GM12865 (cell line): ENCODE measurements at regions not wholly inside any gene's neighbourhood (a gene's known extent, or its start where the extent isn't known, plus 50 kb on each side); places are given as distances from the start of the nearest gene placed in this dataset.

Source experiments
- DNase-seq: peaks from one replicate; pipeline ENCODE4 v3.0.0; 2010; ENCODE audit warnings: low read depth
- H3K4me3 ChIP-seq: 2 replicates; pipeline ENCODE4 v1.5.1; 2011; ENCODE audit warnings: mild to moderate bottlenecking, low read depth, low read length, control low read depth
- TF ChIP-seq, protein P1 (sequence below): IDR thresholded peaks from 2 replicates; pipeline ENCODE4 v1.5.1; 2011; ENCODE audit warnings: low read length, control low read depth, low read depth, inconsistent platforms; ENCODE audit not compliant: insufficient read depth; ENCODE audit errors: missing control alignments

DNA sequence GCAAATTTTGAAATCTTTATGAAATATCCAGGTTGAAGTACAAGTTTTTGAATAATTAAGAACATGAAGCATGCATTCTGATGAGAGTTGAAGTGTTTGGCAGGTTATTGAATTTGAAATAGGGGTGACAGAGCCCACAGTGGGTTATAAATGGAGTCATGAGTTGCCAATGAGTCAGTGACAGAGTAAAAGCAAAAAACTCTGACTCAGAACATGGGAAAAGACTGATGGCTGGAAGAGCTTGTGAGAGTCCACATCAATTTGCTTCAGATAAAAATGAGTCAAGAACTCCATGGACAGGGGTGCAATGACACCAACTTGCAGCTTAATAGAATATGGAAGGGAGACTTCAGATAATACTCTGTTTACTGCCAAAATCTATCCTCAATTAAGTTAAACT, 105.3 kb downstream of the SLC6A15 start:
- no peak overlapping the region for H3K4me3 ChIP-seq
- TF ChIP-seq, protein P1, sequence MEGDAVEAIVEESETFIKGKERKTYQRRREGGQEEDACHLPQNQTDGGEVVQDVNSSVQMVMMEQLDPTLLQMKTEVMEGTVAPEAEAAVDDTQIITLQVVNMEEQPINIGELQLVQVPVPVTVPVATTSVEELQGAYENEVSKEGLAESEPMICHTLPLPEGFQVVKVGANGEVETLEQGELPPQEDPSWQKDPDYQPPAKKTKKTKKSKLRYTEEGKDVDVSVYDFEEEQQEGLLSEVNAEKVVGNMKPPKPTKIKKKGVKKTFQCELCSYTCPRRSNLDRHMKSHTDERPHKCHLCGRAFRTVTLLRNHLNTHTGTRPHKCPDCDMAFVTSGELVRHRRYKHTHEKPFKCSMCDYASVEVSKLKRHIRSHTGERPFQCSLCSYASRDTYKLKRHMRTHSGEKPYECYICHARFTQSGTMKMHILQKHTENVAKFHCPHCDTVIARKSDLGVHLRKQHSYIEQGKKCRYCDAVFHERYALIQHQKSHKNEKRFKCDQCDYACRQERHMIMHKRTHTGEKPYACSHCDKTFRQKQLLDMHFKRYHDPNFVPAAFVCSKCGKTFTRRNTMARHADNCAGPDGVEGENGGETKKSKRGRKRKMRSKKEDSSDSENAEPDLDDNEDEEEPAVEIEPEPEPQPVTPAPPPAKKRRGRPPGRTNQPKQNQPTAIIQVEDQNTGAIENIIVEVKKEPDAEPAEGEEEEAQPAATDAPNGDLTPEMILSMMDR, result no peak
- DNase-seq, result no peak

DNA sequence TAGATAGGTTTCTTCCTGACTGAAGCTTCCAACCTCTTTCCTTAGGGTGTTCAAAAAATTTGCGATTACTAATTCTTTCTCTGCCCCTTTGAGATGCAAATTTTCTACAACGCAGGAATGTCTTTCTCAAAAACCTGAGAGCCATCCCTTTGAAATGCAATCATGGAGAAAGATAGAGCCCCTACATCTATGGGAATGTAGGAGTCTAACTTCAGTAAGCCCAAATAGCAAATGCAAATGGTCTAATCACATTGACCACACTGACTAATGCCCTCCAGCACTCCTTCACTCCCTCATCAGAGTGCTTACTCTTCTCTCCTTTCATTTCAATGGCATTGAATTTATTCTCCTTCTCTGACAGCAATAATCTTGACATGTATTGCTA, 107.1 kb downstream of the SLC6A15 start:
- TF ChIP-seq, protein P1, result no peak
- no peak overlapping the region for H3K4me3 ChIP-seq
- DNase-seq, result no peak

DNA sequence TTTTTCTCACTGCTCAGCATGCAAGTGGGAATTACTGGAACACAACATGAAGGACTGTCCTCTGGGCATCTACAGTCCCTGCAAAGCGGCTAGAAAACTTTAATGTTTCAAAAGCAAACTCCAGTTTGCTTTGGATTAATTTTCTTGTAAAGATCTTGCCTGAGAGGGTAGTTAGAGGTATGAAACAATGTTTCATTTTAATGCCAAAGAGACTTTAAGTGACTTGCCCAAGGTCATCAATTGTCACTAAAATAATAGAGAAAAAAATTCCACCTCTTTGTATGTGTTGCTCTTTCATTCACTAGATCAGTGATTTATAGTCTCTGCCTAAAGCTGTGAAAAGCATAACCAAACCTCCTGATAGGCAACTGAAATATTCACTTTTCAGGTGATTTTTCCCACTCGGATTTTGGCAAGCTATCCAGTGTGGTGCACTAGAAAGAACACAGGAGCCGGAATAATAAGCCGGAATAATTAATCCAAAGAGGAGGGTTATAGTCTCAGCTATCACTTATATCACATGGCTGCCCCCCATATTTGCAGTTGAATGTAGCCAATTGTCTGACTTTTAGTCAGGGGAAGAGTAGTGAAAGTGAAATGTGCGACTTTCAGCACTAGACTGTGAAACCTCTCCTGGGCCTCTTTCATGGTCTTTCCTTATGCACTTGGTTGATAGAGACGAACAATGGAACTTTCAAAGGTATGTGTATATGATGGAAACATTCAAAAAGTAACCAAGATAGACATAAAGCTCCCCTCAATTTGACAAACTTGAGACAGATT, 107.7 kb downstream of the SLC6A15 start:
- H3K4me3 ChIP-seq, result no peak overlapping the region
- no peak for DNase-seq
- TF ChIP-seq, protein P1, result no peak

DNA sequence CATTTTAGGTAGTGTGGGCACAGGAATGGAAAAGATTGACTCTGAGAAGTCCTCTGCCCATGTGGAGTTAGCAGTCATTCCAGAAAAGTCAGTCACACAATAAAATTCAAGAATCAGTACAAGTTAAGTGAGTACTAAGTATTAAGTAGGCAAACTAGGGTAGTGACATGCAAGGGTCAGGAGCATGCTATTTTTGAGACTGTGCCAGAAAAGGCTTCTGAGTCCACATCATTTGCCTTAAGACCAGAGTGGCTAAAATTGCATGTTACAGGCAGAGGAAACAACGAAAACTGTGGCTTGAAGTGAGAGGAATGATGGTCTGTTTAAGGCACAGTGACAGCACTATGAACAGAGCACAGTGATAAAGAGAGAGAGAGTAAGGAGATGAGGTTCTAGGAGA, 108.9 kb downstream of the SLC6A15 start:
- no peak for DNase-seq
- no peak overlapping the region for H3K4me3 ChIP-seq
- TF ChIP-seq, protein P1, result no peak

DNA sequence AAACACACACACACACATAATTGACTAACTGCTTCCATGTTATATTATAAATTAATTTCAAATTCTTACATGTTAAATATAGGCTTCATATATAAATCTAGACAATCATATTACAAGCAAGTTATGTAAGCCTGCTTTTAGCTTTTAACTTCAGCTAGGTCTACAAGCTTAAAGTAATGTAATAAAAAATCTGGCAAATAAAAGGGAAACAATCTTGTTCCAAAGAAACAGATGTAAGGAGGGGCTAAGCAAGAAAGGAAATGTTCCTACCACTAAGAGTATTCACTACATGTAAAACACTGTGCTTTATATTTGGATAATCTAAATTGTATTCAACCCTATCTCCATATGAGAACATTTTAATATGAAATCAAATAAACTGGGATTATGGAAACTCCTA, 110.4 kb downstream of the SLC6A15 start:
- H3K4me3 ChIP-seq, result no peak overlapping the region
- no peak for DNase-seq
- TF ChIP-seq, protein P1, result no peak

DNA sequence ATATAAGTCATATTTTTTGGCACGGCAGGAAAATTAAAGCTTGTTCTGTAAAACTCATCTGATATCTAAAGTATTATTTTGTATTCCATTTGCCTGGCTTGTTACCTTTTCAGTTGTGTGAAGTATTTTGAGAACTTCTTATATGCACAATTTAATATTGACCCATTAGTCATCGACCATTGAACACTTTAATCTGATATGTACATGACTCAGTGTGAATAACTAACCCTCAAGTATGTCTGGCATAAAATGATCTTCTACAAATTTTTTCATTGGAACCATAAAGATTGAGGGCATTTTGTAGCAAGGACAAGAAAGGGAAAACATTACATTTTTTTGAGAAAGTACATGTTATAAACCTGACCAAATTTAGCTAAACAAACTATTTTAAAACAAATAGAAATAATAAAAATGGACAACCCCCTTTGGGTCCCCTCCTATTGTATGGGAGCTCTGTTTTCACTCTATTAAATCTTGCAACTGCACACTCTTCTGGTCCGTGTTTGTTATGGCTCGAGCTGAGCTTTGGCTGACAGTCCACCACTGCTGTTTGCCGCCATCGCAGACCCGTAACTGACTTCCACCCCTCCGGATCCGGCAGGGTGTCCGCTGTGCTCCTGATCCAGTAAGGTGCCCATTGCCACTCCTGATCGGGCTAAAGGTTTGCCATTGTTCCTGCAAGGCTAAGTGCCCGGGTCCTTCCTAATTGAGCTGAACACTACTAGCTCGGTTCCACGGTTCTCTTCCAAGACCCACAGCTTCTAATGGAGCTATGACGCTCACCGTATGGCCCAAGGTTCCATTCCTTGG, 118.8 kb downstream of the SLC6A15 start:
- DNase-seq, result no peak
- H3K4me3 ChIP-seq, result no peak overlapping the region
- TF ChIP-seq, protein P1, result no peak
